ENCODE measurements at regions not wholly inside any gene's neighbourhood (a gene's known extent, or its start where the extent isn't known, plus 50 kb on each side); places are given as distances from the start of the nearest gene placed in this dataset.

GRCh38 chr10:35938160-35938559 is 296.1 kb upstream of the FZD8 start:
- TF ChIP-seq EZH2phosphoT487 (IDR thresholded peaks at IDR 0.05; ENCODE audit: low read length) (no peak), CTCF (IDR thresholded peaks at IDR 0.05; ENCODE audit: low read length) (no peak), EZH2 (optimal IDR thresholded peaks at IDR 0.05; ENCODE audit: low read depth, low read length) (no peak)

All from MM.1S (cell line).